GF-D8 (cell line): ENCODE measurements at regions not wholly inside any gene's neighbourhood (a gene's known extent, or its start where the extent isn't known, plus 50 kb on each side); places are given as distances from the start of the nearest gene placed in this dataset.
A peak's percentile ranks its signal among the peaks of the same experiment; 100 is the strongest.

Experiments
- DNase-seq: peaks from one replicate; lab custom pipeline; 2025; lab: John Stamatoyannopoulos, UW

DNA sequence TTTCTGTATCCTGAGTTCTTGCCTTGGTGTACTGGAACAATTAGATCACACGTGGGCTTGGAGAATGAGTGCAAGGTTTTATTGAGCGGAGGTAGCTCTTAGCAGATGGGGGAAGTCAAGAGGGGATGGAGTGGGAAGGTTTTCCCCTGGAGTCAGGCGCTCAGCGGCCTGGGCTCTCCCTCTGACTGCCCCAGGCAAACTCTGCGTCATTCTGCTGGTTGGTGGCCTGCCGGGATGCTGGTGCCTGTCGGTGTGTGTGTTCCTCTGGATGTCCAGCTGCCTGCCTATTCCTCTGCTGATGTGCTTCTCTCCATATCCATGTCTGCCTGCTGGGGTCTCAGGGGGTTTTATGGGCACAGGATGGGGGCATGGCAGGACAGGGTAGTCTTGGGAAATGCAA, 111.0 kb downstream of the TRIB2 start:
- no peak for DNase-seq

DNA sequence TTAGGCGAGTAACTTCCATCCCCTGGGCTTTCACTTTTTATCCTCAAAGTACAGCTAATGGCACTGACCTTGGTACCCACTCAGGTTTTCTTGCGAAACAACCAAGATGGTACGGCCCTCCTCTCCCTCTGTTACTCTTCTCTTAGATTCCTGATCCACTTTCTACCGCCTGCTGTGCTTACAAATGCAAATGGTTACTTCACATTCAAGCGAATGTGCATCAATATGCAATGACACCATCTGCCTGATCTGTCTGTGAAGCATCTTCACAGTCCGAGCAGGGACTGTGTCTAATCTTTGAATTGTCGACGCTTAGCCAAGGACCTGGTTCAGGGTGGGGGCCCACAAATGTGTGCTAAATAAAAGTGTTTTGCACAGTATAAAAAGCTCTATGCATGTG, 112.2 kb downstream of the TRIB2 start:
- DNase-seq: no peak

DNA sequence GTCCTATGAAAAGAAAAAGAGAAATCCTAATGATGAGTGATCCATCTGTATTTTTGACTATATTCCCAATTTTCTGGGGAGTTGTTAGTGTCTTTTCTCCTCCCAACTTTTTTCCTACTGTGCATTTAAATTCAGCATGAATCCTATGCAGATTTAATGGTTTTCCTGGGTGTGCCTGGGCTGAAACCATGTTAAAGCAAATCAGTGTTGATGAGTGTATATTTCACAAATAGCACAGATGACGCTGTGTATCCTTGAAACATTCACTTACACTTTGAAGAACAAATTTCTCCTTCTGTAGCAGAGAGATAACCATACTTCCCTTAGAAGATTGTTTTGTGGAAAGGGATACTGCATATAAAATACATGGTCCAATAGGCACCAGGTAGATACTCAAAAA, 114.3 kb downstream of the TRIB2 start:
- DNase-seq: no peak

DNA sequence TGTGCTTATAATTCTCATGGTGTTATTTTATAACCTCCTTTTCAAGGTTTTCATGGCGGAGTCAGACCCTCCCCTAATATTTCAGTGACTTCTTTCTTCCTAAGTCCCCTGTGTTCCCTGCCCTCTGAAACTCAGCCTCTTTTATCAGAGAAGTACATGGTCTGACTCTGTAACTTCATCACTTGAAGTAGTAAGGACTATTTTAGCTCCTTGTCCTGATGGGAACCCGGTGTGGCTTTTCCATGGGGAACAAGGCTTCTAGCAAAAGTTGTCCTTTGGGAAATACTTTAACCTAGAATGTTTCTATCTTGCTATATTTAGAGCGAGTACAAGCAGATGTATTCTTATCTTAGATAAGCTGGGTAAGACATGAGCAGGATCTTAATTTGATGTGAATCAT, 117.5 kb downstream of the TRIB2 start:
- no peak for DNase-seq

DNA sequence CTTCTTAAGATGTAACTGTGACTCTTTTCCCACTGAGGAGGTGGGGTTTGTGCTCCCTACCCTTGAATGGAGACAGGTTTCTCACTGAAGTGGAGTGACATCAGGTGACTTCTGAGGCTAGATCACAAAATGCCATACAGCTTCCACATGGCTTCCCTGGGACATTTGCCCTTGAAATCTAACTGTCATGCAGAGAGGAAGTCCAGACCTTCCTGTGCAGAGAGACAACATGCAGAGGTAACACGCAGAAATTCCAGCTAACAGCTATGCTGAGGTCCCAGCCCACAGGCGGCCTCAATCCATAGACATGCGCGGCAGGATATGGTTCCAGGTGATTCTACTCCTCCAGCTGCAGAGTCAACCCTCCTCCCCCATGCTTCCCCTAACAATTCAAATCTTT, 119.0 kb downstream of the TRIB2 start:
- DNase-seq: no peak

DNA sequence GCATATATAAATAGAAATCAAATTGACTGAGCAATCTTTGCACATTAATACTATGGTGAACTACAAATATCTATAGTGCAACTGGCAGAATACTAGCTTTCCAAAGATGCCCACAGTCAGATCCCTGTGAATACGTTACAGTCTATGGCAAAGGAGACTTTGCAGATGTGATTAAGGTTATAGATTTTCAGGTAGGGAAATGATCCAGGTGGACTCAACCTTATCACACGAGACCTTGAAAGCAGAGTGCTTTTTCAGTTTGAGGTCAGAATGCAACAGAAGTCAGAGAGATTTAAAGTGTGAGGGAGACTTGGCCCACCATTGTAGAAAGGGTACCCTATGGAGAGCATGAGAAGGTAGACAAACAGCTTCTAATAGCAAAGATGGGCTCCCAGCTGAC, 122.6 kb downstream of the TRIB2 start:
- DNase-seq: no peak

DNA sequence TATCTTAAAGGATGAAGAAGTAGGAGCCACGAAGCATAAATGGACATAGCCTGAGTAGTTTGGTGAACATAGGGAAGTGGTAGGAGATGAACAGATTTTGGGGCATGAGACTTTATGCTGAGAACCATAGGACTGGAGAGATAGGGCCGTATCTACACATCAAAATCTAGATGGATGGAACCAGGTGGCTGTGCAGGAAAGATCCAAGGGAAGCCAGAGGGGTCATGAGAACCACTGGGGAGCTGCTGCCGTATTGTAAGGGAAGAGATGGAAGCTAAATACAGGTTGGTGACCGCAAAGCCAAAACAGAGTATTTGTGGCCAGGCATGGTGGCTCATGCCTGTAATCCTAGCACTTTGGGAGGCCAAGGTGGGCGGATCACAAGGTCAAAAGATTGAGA, 124.3 kb downstream of the TRIB2 start:
- no peak for DNase-seq

DNA sequence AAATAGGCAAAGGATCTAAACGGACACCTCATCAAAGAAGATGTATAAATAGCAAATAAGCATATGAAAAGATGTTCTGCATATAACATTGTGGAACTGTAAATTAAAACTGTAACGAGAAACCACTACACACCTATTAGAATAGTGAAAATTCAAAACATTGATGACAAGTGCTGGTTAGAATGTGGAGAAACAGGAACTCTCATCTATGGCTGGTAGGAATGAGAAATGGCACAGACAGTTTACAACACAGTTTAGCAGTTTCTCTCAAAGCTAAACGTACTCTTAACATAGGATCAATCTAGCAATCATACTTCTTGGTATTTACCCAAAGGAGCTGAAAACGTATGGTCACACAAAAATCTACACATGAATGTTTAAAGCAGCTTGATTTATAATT, 126.2 kb downstream of the TRIB2 start:
- DNase-seq: no peak

DNA sequence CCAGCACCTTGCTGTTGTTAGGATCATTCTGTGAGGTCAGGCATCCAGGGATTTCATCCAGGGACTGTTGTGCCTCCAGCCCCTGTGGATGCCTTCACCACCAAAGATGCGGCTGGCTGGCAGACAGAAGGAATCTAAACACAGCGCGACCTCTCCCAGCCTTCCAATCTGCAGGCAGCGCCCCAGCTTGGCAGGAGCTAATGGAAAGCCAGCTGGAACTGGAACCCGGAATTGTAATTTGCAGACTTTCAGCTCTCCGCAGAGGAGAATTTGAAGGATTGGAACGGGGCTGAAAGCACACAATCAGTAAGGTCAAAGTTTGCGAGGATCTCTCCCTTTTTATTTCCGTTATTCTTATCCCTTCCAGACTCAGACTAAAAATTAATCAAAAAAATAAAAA, 127.8 kb downstream of the TRIB2 start:
- no peak for DNase-seq

DNA sequence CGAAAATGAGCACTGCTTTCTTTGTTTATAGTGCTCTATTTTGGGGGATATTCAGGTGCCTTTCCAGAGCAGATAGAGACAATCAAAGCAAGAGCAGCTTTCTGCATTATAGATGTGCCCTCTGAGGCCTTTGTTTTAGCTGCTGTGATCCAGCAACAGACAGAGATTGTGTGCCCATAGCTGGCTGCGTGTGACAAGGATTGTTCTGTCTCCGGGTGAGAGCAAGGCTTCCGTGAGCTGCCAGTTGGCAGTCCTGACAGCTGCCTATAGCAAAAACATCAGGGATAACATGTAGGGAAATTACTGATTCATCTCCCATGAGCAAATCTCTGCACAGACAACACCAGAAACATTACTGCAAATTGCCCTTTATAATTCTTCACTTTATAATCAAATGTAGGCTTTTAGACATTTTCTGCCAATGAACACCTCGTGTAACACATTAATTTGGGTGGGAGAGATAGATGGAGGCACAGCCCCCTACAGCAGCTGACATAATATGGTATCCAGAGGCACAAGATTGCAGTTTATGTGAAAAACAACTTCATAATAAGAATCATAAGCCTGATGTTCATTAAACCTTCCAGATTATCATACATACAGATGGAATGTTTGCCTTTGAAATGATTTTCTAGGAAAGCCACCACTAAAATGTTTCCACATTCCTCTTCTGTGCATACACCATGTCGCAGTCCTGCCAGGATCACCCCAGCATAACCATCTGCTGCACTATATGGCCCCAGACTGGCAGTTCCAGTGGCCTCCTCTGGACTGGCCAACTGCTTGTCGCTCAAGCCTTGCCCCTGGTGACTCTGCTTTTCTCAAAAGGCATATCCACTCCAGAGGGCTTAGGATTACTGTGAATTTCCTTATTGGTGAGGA, 131.2 kb downstream of the TRIB2 start:
- no peak for DNase-seq

DNA sequence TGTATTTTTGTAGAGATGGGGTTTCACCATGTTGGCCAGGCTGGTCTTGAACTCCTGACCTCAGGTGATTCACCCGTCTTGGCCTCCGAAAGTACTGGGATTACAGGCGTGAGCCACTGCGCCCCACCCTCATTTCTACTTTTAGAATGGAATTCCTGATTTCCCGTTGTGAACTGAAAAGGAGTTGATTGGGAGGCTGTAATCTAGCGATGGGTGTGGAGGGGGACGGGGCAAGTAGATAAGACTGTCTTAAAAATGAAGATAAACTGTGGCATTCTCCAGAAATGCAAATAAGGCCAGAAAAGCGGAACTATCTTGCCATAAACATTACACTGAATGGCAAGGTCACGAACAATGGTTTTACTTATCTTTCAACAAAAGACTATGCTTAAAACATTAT, 135.4 kb downstream of the TRIB2 start:
- no peak for DNase-seq

DNA sequence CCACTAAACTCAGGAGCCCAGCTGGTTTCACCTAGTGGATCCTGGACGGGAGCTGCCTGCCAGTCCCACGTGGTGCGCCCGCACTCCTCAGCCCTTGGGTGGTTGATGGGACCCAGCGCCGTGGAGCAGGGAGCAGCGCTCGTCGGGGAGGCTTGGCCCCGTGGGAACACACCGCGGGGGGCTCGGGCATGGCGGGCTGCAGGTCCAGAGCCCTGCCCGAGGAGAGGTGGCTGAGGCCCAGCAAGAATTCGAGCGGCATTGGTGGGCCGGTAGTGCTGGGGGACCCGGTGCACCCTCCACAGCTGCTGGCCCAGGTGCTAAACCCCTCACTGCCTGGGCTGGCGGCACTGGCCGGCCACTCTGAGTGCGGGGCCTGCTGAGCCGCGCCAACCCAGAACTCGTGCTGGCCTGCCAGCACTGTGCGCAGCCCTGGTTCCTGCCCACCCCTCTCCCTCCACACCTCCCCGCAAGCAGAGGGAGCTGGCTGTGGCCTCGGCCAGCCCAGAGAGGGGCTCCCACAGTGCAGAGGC, 137.3 kb downstream of the TRIB2 start:
- no peak for DNase-seq

DNA sequence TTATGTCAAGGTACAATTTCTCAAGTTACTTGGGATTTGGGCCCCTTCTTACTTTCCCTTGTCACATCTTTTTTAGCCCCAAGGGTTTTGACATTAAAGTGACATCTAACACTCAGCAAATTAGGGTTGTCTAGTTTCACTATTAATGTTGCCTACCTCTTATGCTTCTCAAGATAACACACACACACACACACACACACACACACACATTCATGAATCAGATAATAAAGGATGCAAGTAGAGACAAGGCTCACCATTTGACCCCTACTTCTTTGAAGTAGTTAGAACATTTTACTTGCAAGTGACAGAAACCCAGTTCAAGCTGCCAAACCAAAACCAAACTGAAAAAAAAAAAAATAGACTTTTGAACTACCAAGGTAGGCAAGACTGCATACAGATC, 138.8 kb downstream of the TRIB2 start:
- no peak for DNase-seq

DNA sequence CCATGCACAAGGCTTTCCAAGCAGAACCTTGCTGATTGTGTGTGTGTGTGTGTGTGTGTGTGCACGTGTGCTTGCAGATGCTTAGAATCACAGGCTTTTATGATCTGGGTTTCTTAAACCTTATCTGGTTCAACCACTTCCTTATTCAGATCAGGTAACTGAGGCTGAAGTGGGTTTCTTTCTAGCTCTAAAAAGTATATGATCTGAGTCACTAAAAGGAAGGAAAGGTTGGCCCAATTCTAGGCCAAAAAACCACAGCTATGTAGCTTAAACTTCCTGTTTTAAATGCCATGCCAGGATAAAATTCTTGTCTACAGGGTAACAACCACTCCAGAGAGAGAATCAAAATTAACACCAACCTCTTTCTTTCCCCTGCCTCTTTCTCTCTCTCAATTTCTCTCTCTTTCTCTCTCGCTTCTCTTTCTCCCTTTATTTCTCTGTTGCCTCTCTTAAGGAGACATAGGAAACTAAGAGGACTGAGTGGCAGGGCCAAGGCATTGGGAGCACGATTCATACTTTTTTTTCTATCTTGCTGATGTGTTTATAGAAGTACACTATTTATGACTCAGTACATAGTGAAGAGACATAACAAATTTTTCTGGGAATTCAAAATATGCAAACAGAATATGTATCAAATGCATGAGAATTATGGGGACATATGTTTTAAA, 140.3 kb downstream of the TRIB2 start:
- DNase-seq: peak; percentile 88

DNA sequence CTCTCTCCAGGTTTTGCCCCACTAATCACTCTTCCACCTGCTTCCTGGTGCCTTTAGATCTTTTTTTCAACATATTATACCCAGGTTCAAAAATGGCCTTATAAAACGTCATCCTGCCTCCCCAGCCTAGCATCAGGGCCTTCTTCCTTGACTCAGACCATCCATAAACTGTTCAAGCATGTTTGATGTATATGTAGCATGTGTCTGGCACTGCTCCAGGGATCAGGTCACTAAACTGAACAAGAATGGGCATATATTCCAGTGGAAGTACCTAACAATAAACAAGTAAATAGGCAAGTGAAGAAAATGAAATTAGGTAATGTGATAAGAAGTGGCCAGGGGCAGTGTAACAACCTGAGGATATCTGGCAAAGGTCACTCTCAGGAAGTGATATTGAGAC, 141.2 kb downstream of the TRIB2 start:
- DNase-seq: no peak

DNA sequence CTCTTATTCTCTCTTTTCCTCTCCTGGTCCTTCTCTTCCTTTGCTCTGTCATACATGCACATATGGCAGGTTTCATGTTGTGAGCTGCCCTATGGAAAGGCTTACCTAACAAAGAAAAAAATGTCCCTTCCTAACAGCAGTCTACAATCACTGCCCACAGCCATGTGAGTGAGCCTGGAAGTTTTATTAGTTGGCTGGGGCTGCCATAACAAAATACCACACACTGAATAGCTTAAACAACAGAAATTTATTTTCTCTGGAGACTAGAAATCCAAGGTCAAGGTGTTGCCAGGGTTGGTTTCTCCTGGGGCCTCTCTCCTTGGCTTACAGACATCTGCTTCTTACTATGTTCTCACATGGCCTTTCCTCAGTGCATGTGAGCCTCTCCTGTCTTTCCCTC, 142.1 kb downstream of the TRIB2 start:
- DNase-seq: no peak

DNA sequence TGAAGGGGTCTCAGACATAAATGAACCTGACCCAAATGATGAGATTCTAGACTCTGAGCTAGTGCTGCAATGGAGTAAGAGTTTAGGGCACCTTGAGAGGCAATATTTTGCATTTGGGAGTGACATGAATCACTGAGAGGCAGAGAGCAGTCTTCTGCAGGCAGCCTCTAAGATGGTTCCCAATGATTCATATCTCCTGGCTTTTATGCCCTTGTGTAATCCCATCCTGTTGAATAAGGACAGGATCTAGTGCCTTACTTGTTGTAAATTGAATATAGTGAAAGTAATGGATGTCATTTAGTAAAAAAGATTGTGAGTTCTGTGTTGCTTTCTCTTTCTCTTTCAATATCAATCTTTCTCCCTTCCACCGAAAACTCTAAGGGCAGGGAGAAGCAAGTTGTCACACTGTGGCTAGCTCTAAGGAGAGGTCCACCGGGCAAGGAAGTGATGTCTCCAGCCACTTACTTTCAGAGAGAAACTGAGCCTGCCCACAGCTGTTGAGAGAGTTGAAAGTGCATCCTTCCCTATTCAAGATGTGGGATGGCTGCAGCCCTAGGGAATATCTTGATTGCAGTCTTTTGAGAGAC, 144.7 kb downstream of the TRIB2 start:
- no peak for DNase-seq

DNA sequence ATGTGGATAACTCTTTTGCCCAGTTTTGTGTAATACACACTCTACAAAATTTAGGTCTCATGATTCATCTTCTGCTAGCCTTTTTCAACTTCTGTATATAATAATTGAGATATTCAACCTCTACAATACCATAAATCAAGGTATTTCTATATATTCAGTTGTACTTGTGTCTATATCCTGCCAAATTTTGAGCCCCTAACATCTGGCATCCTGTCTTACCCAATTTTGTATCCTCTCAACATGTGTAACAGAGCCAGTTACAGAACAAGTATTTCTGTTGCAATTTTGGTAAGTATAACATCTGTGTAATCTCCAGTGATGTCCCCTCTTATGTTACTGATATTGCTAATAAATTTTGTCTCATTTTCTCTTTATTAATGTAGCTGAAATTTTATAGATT, 145.8 kb downstream of the TRIB2 start:
- no peak for DNase-seq

DNA sequence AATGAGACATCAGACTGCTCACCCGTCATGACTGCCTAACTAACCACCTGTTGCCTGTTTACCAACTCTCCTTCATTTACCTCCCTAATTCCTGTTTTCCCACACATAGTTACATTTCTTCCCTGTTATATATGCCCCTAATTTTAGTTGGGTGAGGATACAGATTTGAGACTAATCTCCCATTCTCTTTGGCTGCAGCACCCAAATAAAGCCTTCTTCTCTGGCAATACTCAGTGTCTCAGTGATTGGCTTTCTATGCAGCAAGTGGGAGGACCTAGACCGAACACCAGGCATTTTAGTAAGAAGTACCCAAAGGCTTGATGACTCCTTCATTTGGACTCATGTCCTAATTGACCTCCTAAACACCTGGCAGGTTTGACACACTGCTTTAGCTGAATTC, 147.2 kb downstream of the TRIB2 start:
- no peak for DNase-seq

DNA sequence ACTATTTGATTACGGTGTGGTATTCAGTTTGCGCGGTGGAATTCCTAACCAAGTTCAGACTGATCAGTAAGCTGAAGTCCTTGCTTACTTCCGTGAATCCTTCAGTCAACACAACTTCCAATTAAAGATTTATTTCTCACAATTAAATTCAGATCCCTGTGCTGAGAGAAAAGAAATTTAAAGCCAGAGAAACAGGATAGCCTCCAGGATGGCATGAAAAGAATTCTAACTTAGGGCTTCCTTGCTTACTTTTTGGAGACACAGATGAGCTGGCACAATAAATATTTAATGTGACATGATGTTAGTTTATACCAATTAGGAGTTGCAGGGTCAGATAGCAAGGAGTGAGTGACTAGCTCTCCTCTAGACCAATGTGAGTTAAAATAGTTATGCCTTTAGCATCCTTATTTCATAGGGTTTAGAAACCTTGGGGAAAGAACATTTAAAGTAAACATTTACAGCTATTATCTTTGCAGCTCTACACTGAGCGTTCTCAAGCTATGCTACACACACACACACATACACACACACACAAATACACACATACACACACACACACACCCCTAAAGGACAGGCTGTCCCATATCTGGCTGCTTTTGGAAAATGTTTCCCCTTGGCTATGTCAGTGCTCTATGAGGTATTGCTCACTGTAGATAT, 151.0 kb downstream of the TRIB2 start:
- no peak for DNase-seq

DNA sequence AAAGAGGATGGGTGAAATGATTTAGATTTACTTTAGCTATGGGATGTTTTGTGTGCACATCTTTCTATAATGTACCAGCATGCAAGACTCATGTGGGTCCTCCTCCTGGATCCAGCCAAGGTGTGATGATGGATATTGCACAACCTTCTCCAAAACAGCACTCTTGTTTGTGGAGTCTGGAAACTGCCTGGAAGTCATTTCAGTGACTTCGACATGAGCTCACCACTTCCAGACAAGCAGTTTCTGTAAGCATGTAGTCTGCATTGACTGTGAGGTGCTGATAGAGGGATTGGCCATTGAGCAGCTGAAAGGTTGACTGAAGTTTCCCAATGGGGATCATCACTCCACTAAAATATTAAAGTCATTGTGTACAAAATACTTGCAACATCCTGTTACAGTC, 154.0 kb downstream of the TRIB2 start:
- DNase-seq: no peak

DNA sequence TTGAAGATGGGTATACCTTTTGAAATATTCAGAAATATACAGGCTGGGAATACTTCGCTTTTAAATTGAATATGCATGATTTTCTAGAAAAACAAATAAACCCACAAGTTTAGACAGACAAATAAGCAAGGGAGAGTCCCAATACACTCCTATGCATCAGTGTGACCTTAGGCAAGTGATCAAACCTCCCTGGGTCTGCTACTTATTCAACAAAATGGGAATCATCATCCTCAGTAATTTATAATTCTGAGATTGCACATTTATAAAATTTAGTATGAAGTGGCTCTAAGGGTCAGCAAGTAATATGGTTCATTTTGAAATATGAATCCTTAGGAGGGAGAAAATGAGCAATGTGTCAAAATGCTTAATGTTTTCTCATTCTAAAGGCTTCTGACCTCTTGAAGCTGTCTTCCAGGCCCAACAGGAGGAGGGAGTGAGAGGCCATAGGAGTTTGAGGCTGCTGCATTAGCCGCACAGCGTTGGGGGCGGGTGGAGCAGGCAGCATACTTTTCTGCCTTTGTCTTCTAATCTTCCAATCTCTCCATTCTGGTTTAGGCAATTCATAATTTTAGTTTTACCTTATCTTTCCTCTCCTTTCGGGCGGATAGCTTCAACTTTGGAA, 155.1 kb downstream of the TRIB2 start:
- no peak for DNase-seq
